ENCODE measurements at regions not wholly inside any gene's neighbourhood (a gene's known extent, or its start where the extent isn't known, plus 50 kb on each side); places are given as distances from the start of the nearest gene placed in this dataset.

DNA sequence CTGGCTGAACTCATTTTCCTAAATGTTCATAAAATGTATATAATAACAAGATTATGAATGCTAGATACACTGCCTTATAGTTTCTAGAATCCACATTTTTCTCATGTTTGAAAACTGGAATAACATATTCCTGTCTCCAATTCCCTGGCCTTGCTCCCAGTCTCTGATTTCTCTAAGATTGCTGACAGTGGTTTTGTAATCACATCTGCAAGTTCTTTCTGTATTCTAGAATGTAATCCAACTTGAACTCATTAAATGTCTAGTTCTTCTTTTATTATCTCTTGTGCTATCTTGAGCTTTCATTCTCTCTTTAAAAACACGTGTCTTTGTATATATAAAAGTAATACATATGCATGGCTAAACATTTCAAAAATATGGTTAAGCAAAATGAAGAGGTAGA is 215.2 kb upstream of the ADAMTS9 start:
- TF ChIP-seq SUZ12 (IDR thresholded peaks at IDR 0.05): no peak
- TF ChIP-seq FOXK2 (IDR thresholded peaks at IDR 0.05): no peak
- no peak for TF ChIP-seq SP1 (IDR thresholded peaks at IDR 0.05)
- TF ChIP-seq FOXM1 (IDR thresholded peaks at IDR 0.05; ENCODE audit: borderline replicate concordance): no peak
- TF ChIP-seq TARDBP (IDR thresholded peaks at IDR 0.05): no peak
- no peak for TF ChIP-seq BHLHE40 (IDR thresholded peaks at IDR 0.05; ENCODE audit: borderline replicate concordance)
- no peak for TF ChIP-seq L3MBTL2 (conservative IDR thresholded peaks at IDR 0.05)
- TF ChIP-seq, protein P1, sequence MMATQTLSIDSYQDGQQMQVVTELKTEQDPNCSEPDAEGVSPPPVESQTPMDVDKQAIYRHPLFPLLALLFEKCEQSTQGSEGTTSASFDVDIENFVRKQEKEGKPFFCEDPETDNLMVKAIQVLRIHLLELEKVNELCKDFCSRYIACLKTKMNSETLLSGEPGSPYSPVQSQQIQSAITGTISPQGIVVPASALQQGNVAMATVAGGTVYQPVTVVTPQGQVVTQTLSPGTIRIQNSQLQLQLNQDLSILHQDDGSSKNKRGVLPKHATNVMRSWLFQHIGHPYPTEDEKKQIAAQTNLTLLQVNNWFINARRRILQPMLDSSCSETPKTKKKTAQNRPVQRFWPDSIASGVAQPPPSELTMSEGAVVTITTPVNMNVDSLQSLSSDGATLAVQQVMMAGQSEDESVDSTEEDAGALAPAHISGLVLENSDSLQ (IDR thresholded peaks at IDR 0.05): no peak

Measured in HEK293T (cell line).